Thoracic aorta (tissue), 2 donors: ENCODE measurements at regions not wholly inside any gene's neighbourhood (a gene's known extent, or its start where the extent isn't known, plus 50 kb on each side); places are given as distances from the start of the nearest gene placed in this dataset.

Experiments
- ATAC-seq: fragments of 150-250 bp; one replicate; pipeline ENCODE4 v1.8.0; 2017; ENCODE audit warnings: low read depth; ENCODE audit not compliant: insufficient number of reproducible peaks, low FRiP score
- DNase-seq: peaks from one replicate; pipeline ENCODE4 v3.0.0-alpha.2; 2020; ENCODE audit warnings: low spot score
- H3K27ac ChIP-seq, 2 donors: fragments of 200-600 bp; sonication (generic); 1 replicate in 1 of 2; 2 replicates in 1 of 2; pipeline ENCODE4 v1.5.1; 2016; ENCODE audit warnings: mild to moderate bottlenecking in 2 of 2, moderate library complexity in 2 of 2
- H3K27me3 ChIP-seq: fragments of 200-600 bp; sonication (generic); replicated peaks from 2 replicates; pipeline ENCODE4 v1.6.0; 2016; ENCODE audit warnings: mild to moderate bottlenecking; ENCODE audit not compliant: insufficient read depth
- H3K36me3 ChIP-seq: fragments of 200-600 bp; sonication (generic); one replicate; pipeline ENCODE4 v1.5.1; 2016
- H3K4me1 ChIP-seq, 2 donors: fragments of 200-600 bp; sonication (generic); 1 replicate in 1 of 2; 2 replicates in 1 of 2; pipeline versions ENCODE4 v1.5.1 to v1.6.0; 2016; ENCODE audit warnings: low read depth in 2 of 2, mild to moderate bottlenecking in 1 of 2; ENCODE audit not compliant: control insufficient read depth in 1 of 2
- H3K4me3 ChIP-seq: fragments of 200-600 bp; sonication (generic); 2 replicates; pipeline ENCODE4 v1.5.1; 2016; ENCODE audit warnings: mild to moderate bottlenecking
- H3K9me3 ChIP-seq: fragments of 200-600 bp; sonication (generic); 2 replicates; pipeline ENCODE4 v1.5.1; 2016
- CTCF ChIP-seq: fragments of 200-600 bp; sonication (generic); IDR thresholded peaks from one replicate; pipeline ENCODE4 v1.5.1; 2019; ENCODE audit warnings: antibody characterized with exemption

- Histone ChIP-seq H3K27me3 (no peaks in the 10 kb centered on the region), H3K27ac (no peak overlapping the region), H3K36me3 (no peaks in the 10 kb centered on the region), H3K4me1 (peaks cover 0 to 7% of the 10 kb centered on the region in 2 donors), H3K9me3 (no peaks in the 10 kb centered on the region), H3K4me3 (no peak overlapping the region)
- TF ChIP-seq CTCF, result no peak
- no peak for DNase-seq
- no peak for ATAC-seq
Observed at GRCh38 chr3:21154911-21155310, 596.1 kb downstream of the ZNF385D start.

DNA sequence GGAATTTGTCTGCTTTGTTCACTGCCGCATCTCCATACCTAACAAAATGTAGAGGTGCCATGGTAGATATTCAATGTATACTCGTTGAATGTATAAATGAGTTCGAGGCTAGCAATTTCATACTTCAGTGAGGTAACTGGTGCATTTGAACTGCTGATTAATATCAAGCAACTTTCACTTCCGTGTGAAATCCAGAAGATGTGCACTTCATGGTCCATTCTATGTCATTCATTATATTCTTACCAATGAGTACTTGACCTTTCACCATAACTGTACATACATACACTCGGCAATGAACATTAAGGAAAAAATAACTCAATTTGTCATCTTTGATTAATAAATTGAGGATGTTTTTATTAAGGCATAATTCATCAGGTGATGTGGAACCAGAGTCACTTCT lies 598.5 kb downstream of the ZNF385D start:
- DNase-seq (no peak), ATAC-seq (no peak)
- TF ChIP-seq CTCF, result no peak
- Histone ChIP-seq H3K9me3 (no peaks in the 10 kb centered on the region), H3K4me3 (no peak overlapping the region), H3K27ac (no peak overlapping the region), H3K4me1 (no peaks in the 10 kb centered on the region), H3K36me3 (no peaks in the 10 kb centered on the region), H3K27me3 (no peaks in the 10 kb centered on the region)

DNA sequence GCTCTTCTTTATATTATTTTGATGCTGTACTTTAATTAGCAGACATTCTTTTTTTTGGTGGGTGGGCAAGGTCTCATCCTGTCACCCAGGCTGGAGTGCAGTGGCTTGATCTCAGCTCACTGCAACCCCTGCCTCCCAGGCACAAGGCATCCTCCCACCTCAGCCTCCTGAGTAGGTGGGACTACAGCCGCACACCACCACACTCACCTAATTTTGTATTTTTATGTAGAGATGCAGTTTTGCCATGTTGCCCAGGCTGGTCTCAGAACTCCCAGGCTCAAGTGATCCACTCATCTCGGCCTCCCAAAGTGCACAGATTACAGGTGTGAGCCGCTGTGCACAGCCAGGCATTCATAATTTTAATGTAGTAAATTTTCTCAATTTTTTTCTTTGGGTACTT lies 608.1 kb downstream of the ZNF385D start:
- Histone ChIP-seq H3K27me3 (no peaks in the 10 kb centered on the region), H3K4me3 (no peak overlapping the region), H3K36me3 (no peaks in the 10 kb centered on the region), H3K9me3 (peaks cover 3% of the 10 kb centered on the region), H3K27ac (no peak overlapping the region), H3K4me1 (no peaks in the 10 kb centered on the region)
- no peak for DNase-seq
- no peak for TF ChIP-seq CTCF
- ATAC-seq, result no peak

GRCh38 chr3:21142031-21142430 lies 609.0 kb downstream of the ZNF385D start:
- Histone ChIP-seq H3K36me3 (no peaks in the 10 kb centered on the region), H3K27me3 (no peaks in the 10 kb centered on the region), H3K4me3 (no peak overlapping the region), H3K27ac (no peak overlapping the region), H3K4me1 (no peaks in the 10 kb centered on the region), H3K9me3 (peaks cover 3% of the 10 kb centered on the region)
- no peak for DNase-seq
- ATAC-seq, result no peak
- no peak for TF ChIP-seq CTCF

DNA sequence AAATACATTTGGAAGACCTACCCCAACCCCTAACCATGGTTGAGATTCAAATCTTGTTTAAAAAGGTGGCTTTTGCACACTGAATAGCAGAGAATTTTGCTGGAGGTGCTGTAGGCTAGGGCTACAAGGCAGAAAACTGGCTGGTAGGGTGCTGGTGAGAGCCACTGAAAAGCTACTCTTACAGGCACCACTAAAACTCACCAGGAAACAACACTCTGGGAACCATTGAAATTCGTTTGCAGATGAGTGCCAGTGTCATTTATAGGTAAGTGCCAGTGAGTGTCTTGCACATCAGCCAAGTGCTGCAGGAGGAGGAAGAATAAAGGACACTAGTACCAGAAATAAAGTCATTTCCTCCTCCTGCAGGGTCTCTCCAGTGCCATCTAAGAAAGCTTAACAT lies 610.2 kb downstream of the ZNF385D start:
- DNase-seq (no peak), ATAC-seq (no peak)
- no peak overlapping the region for H3K27ac ChIP-seq
- no peaks in the 10 kb centered on the region for H3K4me1 ChIP-seq
- H3K9me3 ChIP-seq, result peaks cover 3% of the 10 kb centered on the region
- TF ChIP-seq CTCF, result no peak
- H3K27me3 ChIP-seq, result no peaks in the 10 kb centered on the region
- no peaks in the 10 kb centered on the region for H3K36me3 ChIP-seq
- no peak overlapping the region for H3K4me3 ChIP-seq
